KBM-7 (cell line): ENCODE measurements at regions not wholly inside any gene's neighbourhood (a gene's known extent, or its start where the extent isn't known, plus 50 kb on each side); places are given as distances from the start of the nearest gene placed in this dataset.
"Not testable (repeated sequence)": the region's sequence is repeated elsewhere in the genome, so short reads cannot be mapped to it uniquely, and the experiment has no call there.

Experiments used
- DNase-seq: peaks from one replicate; pipeline ENCODE4 v3.0.0-alpha.2; 2015
- in situ Hi-C: fragments of 300-500 bp; cut with MboI; formaldehyde crosslinking; loops from 2 replicates; pipeline ENCODE4 v1.14.3; 2020; ENCODE audit warnings: low sequenced_read_pairs, low pct_unique_long_range_greater_than_20kb, mixed read lengths

GRCh38 chr21:9949510-9950289 lies 571.7 kb upstream of the TPTE start:
- in situ Hi-C loops, DNase-seq: not testable (repeated sequence)

GRCh38 chr21:9950363-9950762 lies 571.0 kb upstream of the TPTE start:
- peak; percentile 28 for DNase-seq
- in situ Hi-C loops: not testable (repeated sequence)

DNA sequence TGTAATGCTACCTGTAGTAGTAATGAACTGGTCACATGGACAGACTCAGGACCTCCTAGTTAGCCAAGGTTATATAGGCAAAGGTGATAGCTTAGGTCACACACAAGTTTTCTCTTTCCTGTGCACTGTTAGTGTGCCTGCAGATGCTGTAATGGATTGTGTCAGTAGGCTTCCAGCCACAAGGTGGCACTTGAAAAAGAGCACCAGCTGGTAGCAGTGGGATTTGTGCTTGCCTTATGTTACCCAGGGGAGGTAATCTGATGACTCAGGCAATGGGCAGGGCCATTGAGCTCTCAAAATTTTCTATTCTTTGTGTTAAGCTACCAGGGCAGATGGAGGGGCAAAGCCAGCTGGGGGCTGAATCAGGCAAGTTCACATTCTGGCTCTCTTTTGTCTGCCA lies 562.6 kb upstream of the TPTE start:
- in situ Hi-C loops, DNase-seq: not testable (repeated sequence)

GRCh38 chr21:9959220-9959964 lies 562.0 kb upstream of the TPTE start:
- DNase-seq, in situ Hi-C loops: not testable (repeated sequence)

DNA sequence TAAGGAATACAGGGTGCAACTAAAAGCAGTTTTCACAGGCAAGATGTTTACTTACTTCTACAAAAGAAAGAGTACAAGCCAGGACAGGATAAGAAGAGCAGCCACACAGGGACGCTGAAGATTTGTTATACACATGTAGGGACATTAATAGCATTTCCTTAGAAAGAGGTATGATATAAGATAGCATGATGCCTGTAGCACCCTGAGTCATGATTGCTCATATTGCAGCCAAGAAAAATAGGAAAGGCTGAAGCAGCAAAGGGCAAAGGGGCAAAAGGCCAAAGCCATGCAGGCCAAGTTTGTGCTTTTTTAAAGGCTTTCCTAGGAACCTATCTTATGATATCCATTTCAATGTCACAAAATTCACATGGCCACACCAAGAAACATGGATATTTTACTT lies 552.0 kb upstream of the TPTE start:
- DNase-seq, in situ Hi-C loops: not testable (repeated sequence)

- in situ Hi-C loops, DNase-seq: not testable (repeated sequence)
Measured at GRCh38 chr21:9972018-9972417, 549.4 kb upstream of the TPTE start.

GRCh38 chr21:9978371-9978770 lies 543.0 kb upstream of the TPTE start:
- in situ Hi-C loops: not testable (repeated sequence)

DNA sequence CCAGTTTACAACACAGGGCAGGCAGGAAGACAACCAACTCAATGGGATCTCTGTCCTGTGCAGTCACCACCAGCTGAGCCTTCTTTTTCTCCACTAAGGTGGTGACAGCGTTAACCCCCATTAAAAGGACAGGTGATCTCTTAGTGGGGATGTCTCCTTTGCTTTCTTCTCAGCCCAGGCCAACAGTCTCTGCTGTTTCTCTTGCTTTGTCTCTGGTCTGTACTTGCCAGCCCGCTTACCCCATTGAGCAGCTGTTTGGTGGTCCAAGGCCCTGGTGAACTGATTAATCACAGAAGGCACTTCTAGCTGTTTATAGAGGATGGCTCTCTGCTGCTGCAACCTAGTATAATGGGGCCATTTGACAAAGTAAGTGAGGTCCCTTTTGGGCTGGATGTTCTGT lies 523.9 kb upstream of the TPTE start:
- in situ Hi-C loops, DNase-seq: not testable (repeated sequence)

More at GRCh38 chr21:9978371-9978770, 543.0 kb upstream of the TPTE start:
- not testable (repeated sequence) for DNase-seq

- DNase-seq, in situ Hi-C loops: not testable (repeated sequence)
Measured at GRCh38 chr21:10002762-10003313, 518.5 kb upstream of the TPTE start.

DNA sequence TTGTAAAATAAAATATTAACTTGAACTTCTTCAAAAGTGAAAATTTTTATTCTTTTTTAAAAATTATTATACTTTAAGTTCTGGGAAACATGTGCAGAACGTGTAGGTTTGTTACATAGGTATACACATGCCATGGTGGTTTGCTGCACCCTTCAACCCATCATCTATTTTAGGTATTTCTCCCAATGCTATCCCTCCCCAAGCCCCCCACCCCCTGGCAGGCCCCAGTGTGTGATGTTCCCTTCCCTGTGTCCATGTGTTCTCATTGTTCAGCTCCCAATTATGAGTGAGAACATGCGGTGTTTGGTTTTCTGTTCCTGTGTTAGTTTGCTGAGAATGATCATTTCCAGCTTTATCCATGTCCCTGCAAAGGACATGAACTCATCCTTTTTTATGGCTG lies 515.6 kb upstream of the TPTE start:
- in situ Hi-C loops, DNase-seq: not testable (repeated sequence)

DNA sequence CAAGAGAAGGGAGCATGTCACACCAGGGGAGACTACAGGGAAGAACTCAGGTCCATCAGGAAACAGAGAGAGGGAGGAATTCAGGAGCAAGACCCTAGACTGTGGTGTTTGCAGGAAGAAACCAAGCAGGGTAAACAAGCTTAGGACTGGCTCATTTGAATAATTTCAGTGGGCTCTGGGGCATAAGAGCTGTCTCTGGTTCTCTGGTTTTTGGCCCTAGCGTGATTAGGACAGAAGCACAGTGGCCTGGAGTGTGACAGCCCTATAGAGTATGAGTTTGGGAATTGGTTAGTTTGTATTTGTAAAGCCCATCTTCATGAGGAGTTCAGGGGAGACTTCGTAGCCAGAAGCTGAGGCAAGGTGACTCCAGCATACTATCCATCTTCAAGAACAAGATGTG lies 504.4 kb upstream of the TPTE start:
- in situ Hi-C loops, DNase-seq: not testable (repeated sequence)

DNA sequence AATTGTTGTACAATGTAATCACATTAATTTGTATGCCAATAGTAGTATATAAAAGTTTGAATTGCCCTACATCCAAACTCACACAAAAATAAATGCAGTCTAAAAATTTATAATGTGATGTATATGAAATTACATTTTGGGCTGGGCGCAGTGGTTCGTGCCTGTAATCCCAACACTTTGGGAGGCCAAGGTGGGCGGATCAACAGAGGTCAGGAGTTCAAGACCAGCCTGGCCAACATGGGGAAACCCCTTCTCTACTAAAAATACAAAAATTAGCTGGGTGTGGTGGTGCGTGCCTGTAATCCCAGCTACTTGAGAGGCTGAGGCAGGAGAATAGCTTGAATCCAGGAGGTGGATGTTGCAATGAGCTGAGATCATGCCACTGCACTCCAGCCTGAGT lies 503.6 kb upstream of the TPTE start:
- in situ Hi-C loops, DNase-seq: not testable (repeated sequence)

DNA sequence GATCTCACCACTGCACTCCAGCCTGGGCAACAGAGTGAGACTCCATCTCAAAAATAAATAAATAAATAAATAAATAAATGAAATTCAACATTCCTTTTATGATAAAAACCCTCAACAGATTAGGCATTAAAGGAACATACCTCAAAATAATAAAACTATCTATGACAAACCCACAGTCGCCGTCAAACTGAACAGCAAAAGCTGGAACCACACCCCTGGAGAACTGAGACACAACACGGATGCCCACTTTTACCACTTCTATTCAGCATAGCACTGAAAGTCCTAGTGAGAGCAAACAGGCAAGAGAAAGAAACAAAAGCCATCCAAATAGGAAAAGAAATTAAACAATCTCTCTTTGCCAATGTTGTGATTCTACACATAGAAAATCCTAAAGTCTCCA lies 499.9 kb upstream of the TPTE start:
- DNase-seq, in situ Hi-C loops: not testable (repeated sequence)

- in situ Hi-C loops: not testable (repeated sequence)
Measured at GRCh38 chr21:10022745-10023144, 498.6 kb upstream of the TPTE start.

More at GRCh38 chr21:10022745-10023144, 498.6 kb upstream of the TPTE start:
- DNase-seq: not testable (repeated sequence)
